ENCODE measurements at regions not wholly inside any gene's neighbourhood (a gene's known extent, or its start where the extent isn't known, plus 50 kb on each side); places are given as distances from the start of the nearest gene placed in this dataset.

GRCh38 chr2:191748528-191749180, 70.7 kb downstream of the NABP1 start:
- ChIA-PET CTCF (interaction anchor here (0.5 to 1.7 kb wide), 3 partner anchors 9 to 449 kb away, joined by 3 to 6 read pairs (median 3); no protein-coding TSS in a partner anchor), POLR2A (no interaction called here)
- Histone ChIP-seq H3K4me3 (replicated peaks in 1 of 3; ENCODE audit: insufficient read depth in 1 of 3, low read depth in 1 of 3, low read length in 3 of 3) (no peak overlapping the region), H3K9ac (replicated peaks; ENCODE audit: extremely low read depth, insufficient read depth, low read length) (no peak overlapping the region), H3K9me1 (replicated peaks; ENCODE audit: control insufficient read depth, extremely low read depth, insufficient read depth, low read length) (no peaks in the 10 kb centered on the region), H3K9me3 (replicated peaks; ENCODE audit: control insufficient read depth, insufficient read depth, low read length) (no peaks in the 10 kb centered on the region), H4K20me1 (replicated peaks; ENCODE audit: control insufficient read depth, extremely low read depth, insufficient read depth, low read length) (no peaks in the 10 kb centered on the region), H3K4me2 (ENCODE audit: insufficient read depth, low read length) (no peak overlapping the region), H3K4me1 (ENCODE audit: control insufficient read depth, extremely low read depth, insufficient read depth, low read length) (no peaks in the 10 kb centered on the region), H3K27ac (ENCODE audit: insufficient read depth, low read depth, low read length) (no peak overlapping the region), H3K36me3 (ENCODE audit: control insufficient read depth in 2 of 2, extremely low read depth in 1 of 2, insufficient read depth in 2 of 2, low read length in 2 of 2) (no peaks in the 10 kb centered on the region), H3K79me2 (ENCODE audit: control insufficient read depth, insufficient read depth, low read length) (no peaks in the 10 kb centered on the region), H2AFZ (ENCODE audit: low read depth, low read length) (no peak overlapping the region), H3K27me3 (ENCODE audit: control insufficient read depth in 2 of 2, insufficient read depth in 2 of 2, low read length in 2 of 2) (peaks cover 0 to 2% of the 10 kb centered on the region in 2 experiments)
- FAIRE-seq: no peak
- no TSS peak for BruUV-seq (replicated peaks)
- TF ChIP-seq GATA2 (IDR thresholded peaks at IDR 0.05; ENCODE audit: insufficient read depth, insufficient read length, low read depth, low read length): no peak
- no peak for TF ChIP-seq FOS (IDR thresholded peaks at IDR 0.05; ENCODE audit: borderline replicate concordance, insufficient read depth, low read length)
- no peak for TF ChIP-seq POLR2A (IDR thresholded peaks at IDR 0.05; ENCODE audit: low read depth, low read length)
- no peak for TF ChIP-seq EZH2 (IDR thresholded peaks at IDR 0.05; ENCODE audit: borderline replicate concordance, low read depth, low read length, severe bottlenecking)
- TF ChIP-seq POLR2AphosphoS5 (IDR thresholded peaks at IDR 0.05; ENCODE audit: insufficient read depth, low read depth, low read length): no peak
- TF ChIP-seq CTCF (IDR thresholded peaks at IDR 0.05; ENCODE audit: extremely low read depth in 1 of 2, insufficient read depth in 1 of 2, low read depth in 1 of 2, low read length in 2 of 2): no peak
- no peak for TF ChIP-seq MAX (IDR thresholded peaks at IDR 0.05; ENCODE audit: insufficient read depth, insufficient read length)
- TF ChIP-seq MYC (IDR thresholded peaks at IDR 0.05; ENCODE audit: low read depth, low read length): no peak
- no peak for TF ChIP-seq JUN (IDR thresholded peaks at IDR 0.05; ENCODE audit: borderline replicate concordance, insufficient read depth, insufficient read length, low read depth)
- no peak for DNase-seq (ENCODE audit: low read depth, low spot score)
- dilution Hi-C loops (cut with MboI; ENCODE audit: extremely low pct_ligation_motif_present, low sequenced_read_pairs): no loop called here
- intact Hi-C loops (cut with micrococcal nuclease): no loop called here
